ENCODE measurements at regions not wholly inside any gene's neighbourhood (a gene's known extent, or its start where the extent isn't known, plus 50 kb on each side); places are given as distances from the start of the nearest gene placed in this dataset.

GRCh38 chr1:29392036-29392435 is 155.7 kb downstream of the PTPRU start:
- TF ChIP-seq CTCF (optimal IDR thresholded peaks at IDR 0.05 in 1 of 3, IDR thresholded peaks at IDR 0.05 in 1 of 3, conservative IDR thresholded peaks at IDR 0.05 in 1 of 3; ENCODE audit: extremely low read depth in 1 of 3, insufficient read depth in 2 of 3, low read length in 3 of 3) (no peak), EZH2 (IDR thresholded peaks at IDR 0.05; ENCODE audit: low read length) (no peak)

All from keratinocyte (primary cell).